LNCaP clone FGC (cell line): ENCODE measurements at regions not wholly inside any gene's neighbourhood (a gene's known extent, or its start where the extent isn't known, plus 50 kb on each side); places are given as distances from the start of the nearest gene placed in this dataset.

Source experiments
- DNase-seq: peaks from one replicate; pipeline ENCODE4 v3.0.0-alpha.2; 2011; ENCODE audit warnings: low read depth
- H3K4me3 ChIP-seq: 2 replicates; pipeline ENCODE4 v1.5.1; 2011; ENCODE audit warnings: mild to moderate bottlenecking, low read depth, low read length, control low read depth
- CTCF ChIP-seq: IDR thresholded peaks from 2 replicates; pipeline ENCODE4 v1.5.1; 2012; ENCODE audit warnings: mild to moderate bottlenecking; ENCODE audit not compliant: control insufficient read depth, insufficient read depth; ENCODE audit errors: extremely low read depth

GRCh38 chr7:22639396-22639795, 87.6 kb upstream of the IL6 start:
- no peak for TF ChIP-seq CTCF
- no peak for DNase-seq

DNA sequence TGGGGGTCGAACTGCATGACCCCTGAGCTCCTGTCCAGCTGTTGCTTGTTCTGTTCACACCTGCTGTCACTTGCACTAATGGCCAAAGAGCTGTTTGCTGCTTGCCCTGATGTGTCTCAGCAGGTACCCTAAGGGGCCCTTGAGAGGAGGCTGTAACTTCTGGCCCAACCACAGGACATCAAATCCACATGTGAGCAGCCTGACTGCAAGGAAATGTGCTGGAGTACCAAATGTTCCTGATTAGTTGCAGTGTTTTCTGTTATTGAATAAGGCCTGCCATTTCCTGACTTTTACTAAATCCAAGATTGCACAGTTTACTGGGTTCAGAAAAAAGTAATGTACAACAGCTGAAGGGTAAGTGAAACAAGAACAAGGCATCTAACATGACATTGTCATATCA, 91.7 kb upstream of the IL6 start:
- no peak overlapping the region for H3K4me3 ChIP-seq
- TF ChIP-seq CTCF = no peak
- no peak for DNase-seq

More at GRCh38 chr7:22639396-22639795, 87.6 kb upstream of the IL6 start:
- no peak overlapping the region for H3K4me3 ChIP-seq

GRCh38 chr7:22633954-22634474, 93.0 kb upstream of the IL6 start:
- no peak for DNase-seq
- TF ChIP-seq CTCF = no peak
- H3K4me3 ChIP-seq = no peak overlapping the region

DNA sequence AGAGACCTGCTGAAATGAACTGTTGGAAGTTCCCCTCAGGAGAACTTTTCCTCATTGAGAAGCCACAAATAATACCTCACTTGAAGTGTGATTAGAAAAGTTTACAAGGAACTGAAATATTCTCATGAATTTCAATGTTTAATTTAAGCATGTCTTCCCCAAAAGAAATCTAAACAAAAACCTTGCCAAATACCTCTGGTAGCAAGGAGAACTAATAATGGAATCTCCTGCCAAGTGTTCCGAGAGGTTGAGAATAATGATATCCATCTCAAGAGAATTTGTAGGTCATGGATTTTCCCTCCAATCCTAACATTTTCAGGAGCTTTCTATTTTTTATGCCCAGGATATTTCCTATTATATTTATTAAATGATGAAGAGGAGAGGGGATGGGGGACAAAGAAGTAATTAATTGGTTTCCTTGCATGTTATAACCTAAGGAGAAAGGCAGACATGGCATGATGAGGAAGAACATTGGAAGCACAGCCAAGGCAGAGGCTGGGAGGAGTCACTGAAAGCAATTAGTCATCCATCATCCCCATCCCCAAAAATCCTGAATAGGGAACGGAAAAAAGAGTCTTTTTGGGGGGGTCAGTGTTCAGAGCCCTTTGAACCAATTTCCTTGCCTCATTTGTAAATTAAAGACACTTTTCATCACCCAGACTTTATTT, 93.6 kb upstream of the IL6 start:
- DNase-seq = no peak
- no peak for TF ChIP-seq CTCF
- H3K4me3 ChIP-seq = no peak overlapping the region

DNA sequence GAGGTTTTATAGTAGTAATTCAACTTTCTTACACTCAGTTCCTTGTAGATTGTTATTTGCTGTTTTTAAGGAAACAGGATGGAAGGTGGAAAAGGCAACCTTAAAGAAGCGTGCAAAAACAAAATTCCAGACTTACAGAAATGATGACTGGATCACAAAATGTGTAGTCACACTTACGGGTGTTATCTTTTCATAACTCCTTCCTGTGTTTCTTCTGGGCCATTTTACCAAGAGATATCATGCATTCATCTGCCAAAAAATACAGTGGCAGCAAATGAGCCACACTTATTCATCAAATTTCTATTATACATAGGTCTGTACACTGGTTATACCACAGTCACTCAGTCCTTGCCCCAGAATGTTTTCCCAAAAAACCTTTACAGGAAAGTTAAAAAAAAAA, 94.3 kb upstream of the IL6 start:
- DNase-seq = no peak
- no peak overlapping the region for H3K4me3 ChIP-seq
- no peak for TF ChIP-seq CTCF

DNA sequence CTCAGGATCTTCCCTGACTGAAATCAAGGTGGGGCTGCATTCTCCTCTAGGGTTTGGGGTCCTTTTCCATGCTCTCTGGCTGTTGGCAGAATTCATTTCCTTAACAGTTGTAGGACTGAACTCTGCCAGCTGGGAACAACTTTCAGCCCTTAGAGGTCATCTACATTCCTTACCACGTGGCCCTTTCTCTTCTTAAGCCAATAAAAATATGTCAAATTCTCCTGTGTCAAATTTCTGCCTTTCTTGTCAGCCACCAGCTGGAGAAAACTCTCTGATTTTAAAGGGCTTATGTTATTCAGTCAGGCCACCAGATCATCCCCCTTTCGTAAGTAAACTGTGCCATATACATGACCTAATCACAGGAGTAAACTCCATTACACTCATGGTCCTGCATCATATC, 95.3 kb upstream of the IL6 start:
- H3K4me3 ChIP-seq = no peak overlapping the region
- no peak for DNase-seq
- TF ChIP-seq CTCF = no peak

DNA sequence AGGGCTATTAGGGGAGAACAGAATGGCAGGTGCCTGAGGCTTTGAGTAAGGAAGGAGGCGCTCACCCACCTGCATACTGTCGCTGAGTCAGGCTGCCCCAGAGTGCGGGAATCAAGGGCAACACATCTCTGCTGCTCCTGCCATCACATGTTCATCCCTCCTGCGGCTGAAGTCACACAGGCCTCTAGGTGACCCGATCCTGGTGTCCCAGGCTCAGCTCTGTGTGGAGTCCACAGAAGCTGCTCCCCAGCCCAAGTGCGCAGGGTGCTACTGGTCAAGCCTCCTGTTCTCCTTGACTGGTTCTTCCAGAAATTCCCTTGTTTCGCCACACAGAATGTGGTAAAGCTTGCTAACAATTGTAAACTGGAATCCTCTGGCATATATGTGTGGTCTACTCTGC, 96.9 kb upstream of the IL6 start:
- TF ChIP-seq CTCF = no peak
- DNase-seq = no peak
- no peak overlapping the region for H3K4me3 ChIP-seq
